ENCODE measurements at regions not wholly inside any gene's neighbourhood (a gene's known extent, or its start where the extent isn't known, plus 50 kb on each side); places are given as distances from the start of the nearest gene placed in this dataset.

GRCh38 chr13:53343361-53343744 is 314.7 kb downstream of the OLFM4 start:
- peaks cover 19% of the 10 kb centered on the region for H3K9me3 Mint-ChIP-seq (ENCODE audit: unreplicated experiment)
- intact Hi-C loops (cut with micrococcal nuclease) = no loop called here
- TF ChIP-seq CTCF (IDR thresholded peaks at IDR 0.05; ENCODE audit: unreplicated experiment) = no peak

GRCh38 chr13:53351021-53351420 is 322.4 kb downstream of the OLFM4 start:
- CTCF ChIA-PET = interaction anchor here (0.9 kb wide), 1 partner anchor 23 kb away, joined by 3 read pairs; no protein-coding TSS in a partner anchor
- no peaks in the 10 kb centered on the region for H3K4me1 Mint-ChIP-seq (ENCODE audit: insufficient read depth, unreplicated experiment)
- H3K27ac Mint-ChIP-seq (ENCODE audit: low read depth, unreplicated experiment) = no peak overlapping the region
- no TSS peak for BruUV-seq (replicated peaks)
- no peaks in the 10 kb centered on the region for H3K9me3 Mint-ChIP-seq (ENCODE audit: unreplicated experiment)
- no peaks in the 10 kb centered on the region for H3K27me3 Mint-ChIP-seq (ENCODE audit: insufficient read depth, unreplicated experiment)
- H3K4me3 Mint-ChIP-seq (ENCODE audit: unreplicated experiment) = no peak overlapping the region
- DNase-seq (ENCODE audit: unreplicated experiment) = no peak
- TF ChIP-seq CTCF (IDR thresholded peaks at IDR 0.05; ENCODE audit: unreplicated experiment) = no peak
- intact Hi-C loops (cut with micrococcal nuclease) = no loop called here
- POLR2A ChIA-PET = no interaction called here
- H3K36me3 Mint-ChIP-seq (ENCODE audit: insufficient read depth, unreplicated experiment) = no peaks in the 10 kb centered on the region

More at GRCh38 chr13:53343361-53343744, 314.7 kb downstream of the OLFM4 start:
- Mint-ChIP-seq H3K27ac (ENCODE audit: low read depth, unreplicated experiment) (no peak overlapping the region), H3K27me3 (ENCODE audit: insufficient read depth, unreplicated experiment) (no peaks in the 10 kb centered on the region), H3K4me1 (ENCODE audit: insufficient read depth, unreplicated experiment) (no peaks in the 10 kb centered on the region), H3K36me3 (ENCODE audit: insufficient read depth, unreplicated experiment) (no peaks in the 10 kb centered on the region), H3K4me3 (ENCODE audit: unreplicated experiment) (no peak overlapping the region)
- CTCF ChIA-PET = no interaction called here
- BruUV-seq (replicated peaks) = no TSS peak
- DNase-seq (ENCODE audit: unreplicated experiment) = no peak
- POLR2A ChIA-PET = no interaction called here

GRCh38 chr13:53357582-53357981 is 329.0 kb downstream of the OLFM4 start:
- no peak for DNase-seq (ENCODE audit: unreplicated experiment)
- no peaks in the 10 kb centered on the region for H3K36me3 Mint-ChIP-seq (ENCODE audit: insufficient read depth, unreplicated experiment)
- H3K4me1 Mint-ChIP-seq (ENCODE audit: insufficient read depth, unreplicated experiment) = no peaks in the 10 kb centered on the region
- no peak for TF ChIP-seq CTCF (IDR thresholded peaks at IDR 0.05; ENCODE audit: unreplicated experiment)
- intact Hi-C loops (cut with micrococcal nuclease) = no loop called here
- H3K27ac Mint-ChIP-seq (ENCODE audit: low read depth, unreplicated experiment) = no peak overlapping the region
- no TSS peak for BruUV-seq (replicated peaks)
- H3K27me3 Mint-ChIP-seq (ENCODE audit: insufficient read depth, unreplicated experiment) = no peaks in the 10 kb centered on the region
- H3K4me3 Mint-ChIP-seq (ENCODE audit: unreplicated experiment) = no peak overlapping the region
- CTCF ChIA-PET = interaction anchor here (1.0 kb wide), 1 partner anchor 28 kb away, joined by 3 read pairs; no protein-coding TSS in a partner anchor
- POLR2A ChIA-PET = interaction anchor here (0.7 kb wide), 1 partner anchor 430 kb away, joined by 3 read pairs; no protein-coding TSS in a partner anchor
- peaks cover 18% of the 10 kb centered on the region for H3K9me3 Mint-ChIP-seq (ENCODE audit: unreplicated experiment)

GRCh38 chr13:53368948-53369347 is 340.3 kb downstream of the OLFM4 start:
- intact Hi-C loops (cut with micrococcal nuclease) = no loop called here
- no peaks in the 10 kb centered on the region for H3K27me3 Mint-ChIP-seq (ENCODE audit: insufficient read depth, unreplicated experiment)

More at GRCh38 chr13:53368948-53369347, 340.3 kb downstream of the OLFM4 start:
- Mint-ChIP-seq H3K36me3 (ENCODE audit: insufficient read depth, unreplicated experiment) (no peaks in the 10 kb centered on the region), H3K4me1 (ENCODE audit: insufficient read depth, unreplicated experiment) (peaks cover 6% of the 10 kb centered on the region), H3K27ac (ENCODE audit: low read depth, unreplicated experiment) (no peak overlapping the region), H3K9me3 (ENCODE audit: unreplicated experiment) (peaks cover 17% of the 10 kb centered on the region), H3K4me3 (ENCODE audit: unreplicated experiment) (no peak overlapping the region)
- no TSS peak for BruUV-seq (replicated peaks)
- peak; percentile 0 for DNase-seq (ENCODE audit: unreplicated experiment)
- no peak for TF ChIP-seq CTCF (IDR thresholded peaks at IDR 0.05; ENCODE audit: unreplicated experiment)
- ChIA-PET CTCF (interaction anchor here (0.6 kb wide), 1 partner anchor 118 kb away, joined by 3 read pairs; no protein-coding TSS in a partner anchor), POLR2A (no interaction called here)

Data from MCF 10A (cell line).